A673 (cell line): ENCODE measurements at regions not wholly inside any gene's neighbourhood (a gene's known extent, or its start where the extent isn't known, plus 50 kb on each side); places are given as distances from the start of the nearest gene placed in this dataset.

ENCODE experiments used
- BruUV-seq: library from RNA; stranded (reverse); fragments of 400-500 nt; replicated peaks from 2 replicates; lab custom pipeline; 2021; lab: Mats Ljungman, UMichigan
- CTCF ChIA-PET: fragments of 300-600 bp; sonication (Branson Sonifier 250); formaldehyde crosslinking; loops from one replicate; lab custom pipeline; 2022; ENCODE audit warnings: antibody characterized with exemption; lab: Charles Lee
- POLR2A ChIA-PET: fragments of 300-600 bp; sonication (Branson Sonifier 250); formaldehyde crosslinking; loops from one replicate; lab custom pipeline; 2022; ENCODE audit warnings: antibody characterized with exemption; ENCODE audit not compliant: low non-redundant PET; lab: Charles Lee
- DNase-seq: peaks from one replicate; pipeline ENCODE4 v3.0.0-alpha.2; 2015; ENCODE audit warnings: low spot score
- H3K27ac ChIP-seq: fragments of 200-600 bp; sonication (generic); 2 replicates; pipeline ENCODE4 v1.5.1; 2016; ENCODE audit warnings: mixed run types, low read depth, mild to moderate bottlenecking, mixed read lengths, antibody characterized with exemption, low read length; ENCODE audit not compliant: poor library complexity, severe bottlenecking
- H3K27me3 ChIP-seq: fragments of 200-600 bp; sonication (generic); replicated peaks from 2 replicates; pipeline ENCODE4 v1.6.1; 2017; ENCODE audit warnings: mixed run types, low read depth, mild to moderate bottlenecking, mixed read lengths, antibody characterized with exemption, low read length; ENCODE audit not compliant: insufficient read depth, poor library complexity
- H3K36me3 ChIP-seq: fragments of 200-600 bp; sonication (generic); 2 replicates; pipeline ENCODE4 v1.6.1; 2016; ENCODE audit warnings: mixed run types, mild to moderate bottlenecking, mixed read lengths, antibody characterized with exemption, low read length; ENCODE audit not compliant: insufficient read depth, poor library complexity, severe bottlenecking
- H3K4me1 ChIP-seq: fragments of 200-600 bp; sonication (generic); 2 replicates; pipeline ENCODE4 v1.6.1; 2017; ENCODE audit warnings: mixed run types, mild to moderate bottlenecking, mixed read lengths, antibody characterized with exemption, low read length; ENCODE audit not compliant: insufficient read depth, poor library complexity, severe bottlenecking
- H3K4me3 ChIP-seq: fragments of 200-600 bp; sonication (generic); 2 replicates; pipeline ENCODE4 v1.5.1; 2016; ENCODE audit warnings: low read depth, mixed run types, mild to moderate bottlenecking, mixed read lengths, low read length; ENCODE audit not compliant: poor library complexity, severe bottlenecking
- H3K9me3 ChIP-seq: fragments of 200-600 bp; sonication (generic); 2 replicates; pipeline ENCODE4 v1.6.1; 2016; ENCODE audit warnings: mixed run types, low read depth, mild to moderate bottlenecking, mixed read lengths, antibody characterized with exemption, low read length; ENCODE audit not compliant: poor library complexity, severe bottlenecking
- EZH2 ChIP-seq: fragments of 200-600 bp; sonication (generic); IDR thresholded peaks from 2 replicates; pipeline ENCODE4 v1.6.1; 2017; ENCODE audit warnings: borderline replicate concordance, low read depth, mild to moderate bottlenecking, mixed read lengths, antibody characterized with exemption, low read length; ENCODE audit not compliant: poor library complexity, severe bottlenecking
- intact Hi-C: fragments of 100-400 bp; cut with micrococcal nuclease; formaldehyde crosslinking; loops from one replicate; pipeline ENCODE4 v1.10.0; 2022; ENCODE audit not compliant: unreplicated experiment
- TF ChIP-seq, protein P1 (sequence below): fragments of 300-800, 200-600 bp; sonication (generic); conservative IDR thresholded peaks from 2 replicates; pipeline ENCODE4 v1.5.1; 2017; ENCODE audit warnings: low read depth, mild to moderate bottlenecking, antibody characterized with exemption, low read length, moderate library complexity, mixed read lengths

DNA sequence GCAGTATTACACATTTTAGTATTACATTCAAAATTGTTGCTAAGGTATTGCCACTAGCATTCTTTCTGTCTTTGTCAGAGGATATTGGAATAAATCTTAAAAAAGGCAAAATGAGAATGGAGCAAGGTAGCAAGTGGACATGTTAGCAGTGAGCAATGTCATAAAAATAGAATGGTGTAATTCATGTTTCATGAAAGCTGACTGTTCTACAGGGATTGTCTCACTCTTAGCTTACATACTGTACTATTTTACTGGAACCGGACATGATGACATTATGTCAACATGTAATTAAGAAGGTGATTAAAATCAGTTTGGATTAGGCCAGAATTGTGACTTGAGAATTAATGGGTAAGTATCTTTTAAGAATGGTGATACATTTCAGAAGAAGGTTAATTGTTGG is 1086.2 kb downstream of the STIM2 start:
- no TSS peak for BruUV-seq
- H3K4me3 ChIP-seq, result no peak overlapping the region
- H3K27me3 ChIP-seq, result no peaks in the 10 kb centered on the region
- no peak for DNase-seq
- CTCF ChIA-PET, result no interaction called here
- H3K36me3 ChIP-seq, result no peaks in the 10 kb centered on the region
- intact Hi-C loops, result no loop called here
- POLR2A ChIA-PET, result no interaction called here
- no peaks in the 10 kb centered on the region for H3K9me3 ChIP-seq
- H3K4me1 ChIP-seq, result no peaks in the 10 kb centered on the region
- no peak overlapping the region for H3K27ac ChIP-seq
- TF ChIP-seq, protein P1, sequence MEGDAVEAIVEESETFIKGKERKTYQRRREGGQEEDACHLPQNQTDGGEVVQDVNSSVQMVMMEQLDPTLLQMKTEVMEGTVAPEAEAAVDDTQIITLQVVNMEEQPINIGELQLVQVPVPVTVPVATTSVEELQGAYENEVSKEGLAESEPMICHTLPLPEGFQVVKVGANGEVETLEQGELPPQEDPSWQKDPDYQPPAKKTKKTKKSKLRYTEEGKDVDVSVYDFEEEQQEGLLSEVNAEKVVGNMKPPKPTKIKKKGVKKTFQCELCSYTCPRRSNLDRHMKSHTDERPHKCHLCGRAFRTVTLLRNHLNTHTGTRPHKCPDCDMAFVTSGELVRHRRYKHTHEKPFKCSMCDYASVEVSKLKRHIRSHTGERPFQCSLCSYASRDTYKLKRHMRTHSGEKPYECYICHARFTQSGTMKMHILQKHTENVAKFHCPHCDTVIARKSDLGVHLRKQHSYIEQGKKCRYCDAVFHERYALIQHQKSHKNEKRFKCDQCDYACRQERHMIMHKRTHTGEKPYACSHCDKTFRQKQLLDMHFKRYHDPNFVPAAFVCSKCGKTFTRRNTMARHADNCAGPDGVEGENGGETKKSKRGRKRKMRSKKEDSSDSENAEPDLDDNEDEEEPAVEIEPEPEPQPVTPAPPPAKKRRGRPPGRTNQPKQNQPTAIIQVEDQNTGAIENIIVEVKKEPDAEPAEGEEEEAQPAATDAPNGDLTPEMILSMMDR, result no peak
- TF ChIP-seq EZH2, result no peak

DNA sequence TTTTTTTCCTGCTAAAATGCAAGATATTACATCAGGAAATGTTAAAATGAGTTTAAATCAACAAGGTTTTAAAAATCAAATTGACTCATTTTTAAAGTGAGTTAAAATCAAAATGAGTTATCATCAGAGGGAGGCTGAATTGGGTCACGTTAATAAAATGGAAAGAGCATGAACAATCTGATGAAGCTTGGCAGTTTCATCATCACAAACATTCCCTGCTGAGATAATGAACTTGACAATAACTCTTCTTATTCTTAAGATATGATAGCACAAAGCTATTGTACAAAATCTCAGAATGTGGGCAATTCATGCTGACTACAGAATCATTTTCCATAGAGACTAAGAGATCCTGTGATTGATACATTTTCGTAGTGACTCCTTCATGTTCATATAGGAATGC is 1086.7 kb downstream of the STIM2 start:
- peak; percentile 0 for DNase-seq
- ChIA-PET POLR2A (no interaction called here), CTCF (no interaction called here)
- no peak overlapping the region for H3K27ac ChIP-seq
- H3K36me3 ChIP-seq, result no peaks in the 10 kb centered on the region
- H3K4me1 ChIP-seq, result no peaks in the 10 kb centered on the region
- TF ChIP-seq EZH2, result no peak
- TF ChIP-seq, protein P1, result no peak
- H3K9me3 ChIP-seq, result no peaks in the 10 kb centered on the region
- no TSS peak for BruUV-seq
- intact Hi-C loops, result no loop called here
- H3K27me3 ChIP-seq, result no peaks in the 10 kb centered on the region
- H3K4me3 ChIP-seq, result no peak overlapping the region

DNA sequence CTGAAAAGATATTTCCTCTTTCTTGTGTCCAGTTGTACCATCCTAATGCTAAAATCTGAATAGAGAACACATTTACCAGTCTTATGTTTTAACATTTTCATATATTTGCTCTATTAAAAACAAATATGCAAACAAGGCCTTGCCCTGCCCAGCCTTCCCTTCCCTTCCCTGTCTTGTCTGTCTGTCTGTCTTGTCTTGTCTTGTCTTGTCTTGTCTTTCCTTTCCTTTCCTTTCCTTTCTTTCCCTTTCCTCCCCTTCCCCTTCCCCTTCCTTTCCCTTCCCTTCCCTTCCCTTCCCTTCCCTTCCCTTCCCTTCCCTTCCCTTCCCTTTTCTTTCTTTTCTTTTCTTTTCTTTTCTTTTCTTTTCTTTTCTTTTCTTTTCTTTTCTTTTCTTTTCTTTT is 1103.5 kb downstream of the STIM2 start:
- TF ChIP-seq, protein P1, result no peak
- TF ChIP-seq EZH2, result no peak
- ChIA-PET POLR2A (no interaction called here), CTCF (no interaction called here)
- Histone ChIP-seq H3K9me3 (no peaks in the 10 kb centered on the region), H3K27ac (no peak overlapping the region), H3K27me3 (no peaks in the 10 kb centered on the region), H3K4me1 (no peaks in the 10 kb centered on the region), H3K36me3 (no peaks in the 10 kb centered on the region), H3K4me3 (no peak overlapping the region)
- intact Hi-C loops, result no loop called here
- no peak for DNase-seq
- BruUV-seq, result no TSS peak
